Mucosa of stomach (tissue), 1 donor: ENCODE measurements at regions not wholly inside any gene's neighbourhood (a gene's known extent, or its start where the extent isn't known, plus 50 kb on each side); places are given as distances from the start of the nearest gene placed in this dataset.

ENCODE experiments used
- H3K27me3 ChIP-seq: one replicate; pipeline ENCODE4 v1.7.0; 2013; ENCODE audit warnings: mild to moderate bottlenecking, low read length; ENCODE audit not compliant: control insufficient read depth, insufficient read depth
- H3K36me3 ChIP-seq: one replicate; pipeline ENCODE4 v1.7.0; 2013; ENCODE audit warnings: low read length; ENCODE audit not compliant: control insufficient read depth, insufficient read depth
- H3K4me1 ChIP-seq: one replicate; pipeline ENCODE4 v1.7.0; 2013; ENCODE audit warnings: mild to moderate bottlenecking, low read length; ENCODE audit not compliant: control insufficient read depth, insufficient read depth
- H3K4me3 ChIP-seq: one replicate; pipeline ENCODE4 v1.7.0; 2013; ENCODE audit warnings: low read length
- H3K9ac ChIP-seq: one replicate; pipeline ENCODE4 v1.7.0; 2013; ENCODE audit warnings: mild to moderate bottlenecking, low read length, moderate library complexity
- H3K9me3 ChIP-seq: one replicate; pipeline ENCODE4 v1.7.0; 2013; ENCODE audit warnings: mild to moderate bottlenecking, low read length, moderate library complexity; ENCODE audit not compliant: control insufficient read depth
- donor health status: Pancreatic carcinoma.

- Histone ChIP-seq H3K4me1 (no peaks in the 10 kb centered on the region), H3K36me3 (no peaks in the 10 kb centered on the region), H3K9ac (no peak overlapping the region), H3K4me3 (no peak overlapping the region), H3K27me3 (no peaks in the 10 kb centered on the region), H3K9me3 (no peaks in the 10 kb centered on the region)
Measured at GRCh38 chr17:65442250-65442649, 119.2 kb downstream of the AXIN2 start.

- H3K9me3 ChIP-seq: no peaks in the 10 kb centered on the region
- no peaks in the 10 kb centered on the region for H3K4me1 ChIP-seq
- H3K9ac ChIP-seq: no peak overlapping the region
- no peaks in the 10 kb centered on the region for H3K27me3 ChIP-seq
- no peaks in the 10 kb centered on the region for H3K36me3 ChIP-seq
- H3K4me3 ChIP-seq: no peak overlapping the region
Measured at GRCh38 chr17:65441053-65441605, 120.3 kb downstream of the AXIN2 start.

- H3K9me3 ChIP-seq: no peaks in the 10 kb centered on the region
- no peaks in the 10 kb centered on the region for H3K36me3 ChIP-seq
- H3K4me3 ChIP-seq: no peak overlapping the region
- H3K27me3 ChIP-seq: no peaks in the 10 kb centered on the region
- no peaks in the 10 kb centered on the region for H3K4me1 ChIP-seq
- H3K9ac ChIP-seq: no peak overlapping the region
Measured at GRCh38 chr17:65438708-65439294, 122.6 kb downstream of the AXIN2 start.

- Histone ChIP-seq H3K36me3 (no peaks in the 10 kb centered on the region), H3K4me1 (no peaks in the 10 kb centered on the region), H3K9me3 (no peaks in the 10 kb centered on the region), H3K4me3 (no peak overlapping the region), H3K9ac (no peak overlapping the region), H3K27me3 (no peaks in the 10 kb centered on the region)
Measured at GRCh38 chr17:65438173-65438572, 123.3 kb downstream of the AXIN2 start.

GRCh38 chr17:65436871-65437270 is 124.6 kb downstream of the AXIN2 start:
- no peak overlapping the region for H3K9ac ChIP-seq
- H3K4me3 ChIP-seq: no peak overlapping the region
- H3K9me3 ChIP-seq: no peaks in the 10 kb centered on the region
- H3K36me3 ChIP-seq: no peaks in the 10 kb centered on the region
- no peaks in the 10 kb centered on the region for H3K4me1 ChIP-seq
- H3K27me3 ChIP-seq: no peaks in the 10 kb centered on the region

GRCh38 chr17:65434878-65435277 is 126.6 kb downstream of the AXIN2 start:
- H3K4me3 ChIP-seq: no peak overlapping the region
- H3K9ac ChIP-seq: no peak overlapping the region
- no peaks in the 10 kb centered on the region for H3K4me1 ChIP-seq
- H3K27me3 ChIP-seq: no peaks in the 10 kb centered on the region
- no peaks in the 10 kb centered on the region for H3K9me3 ChIP-seq
- H3K36me3 ChIP-seq: no peaks in the 10 kb centered on the region

GRCh38 chr17:65434251-65434650 is 127.2 kb downstream of the AXIN2 start:
- no peaks in the 10 kb centered on the region for H3K4me1 ChIP-seq
- H3K27me3 ChIP-seq: no peaks in the 10 kb centered on the region
- H3K36me3 ChIP-seq: no peaks in the 10 kb centered on the region

GRCh38 chr17:65433592-65433991 is 127.9 kb downstream of the AXIN2 start:
- Histone ChIP-seq H3K9me3 (no peaks in the 10 kb centered on the region), H3K4me3 (no peak overlapping the region)

More at GRCh38 chr17:65434251-65434650, 127.2 kb downstream of the AXIN2 start:
- Histone ChIP-seq H3K9ac (no peak overlapping the region), H3K4me3 (no peak overlapping the region), H3K9me3 (no peaks in the 10 kb centered on the region)

GRCh38 chr17:65433157-65433556 is 128.3 kb downstream of the AXIN2 start:
- Histone ChIP-seq H3K36me3 (no peaks in the 10 kb centered on the region), H3K9ac (no peak overlapping the region), H3K4me1 (no peaks in the 10 kb centered on the region), H3K27me3 (no peaks in the 10 kb centered on the region), H3K4me3 (no peak overlapping the region), H3K9me3 (no peaks in the 10 kb centered on the region)

More at GRCh38 chr17:65433592-65433991, 127.9 kb downstream of the AXIN2 start:
- Histone ChIP-seq H3K4me1 (no peaks in the 10 kb centered on the region), H3K36me3 (no peaks in the 10 kb centered on the region), H3K9ac (no peak overlapping the region), H3K27me3 (no peaks in the 10 kb centered on the region)

GRCh38 chr17:65431116-65431515 is 130.3 kb downstream of the AXIN2 start:
- Histone ChIP-seq H3K36me3 (no peaks in the 10 kb centered on the region), H3K4me3 (no peak overlapping the region), H3K9ac (no peak overlapping the region), H3K9me3 (no peaks in the 10 kb centered on the region), H3K4me1 (no peaks in the 10 kb centered on the region), H3K27me3 (no peaks in the 10 kb centered on the region)

GRCh38 chr17:65430209-65430833 is 131.1 kb downstream of the AXIN2 start:
- Histone ChIP-seq H3K9me3 (no peaks in the 10 kb centered on the region), H3K36me3 (no peaks in the 10 kb centered on the region), H3K9ac (no peak overlapping the region), H3K4me3 (no peak overlapping the region), H3K4me1 (no peaks in the 10 kb centered on the region), H3K27me3 (no peaks in the 10 kb centered on the region)

- H3K36me3 ChIP-seq: no peaks in the 10 kb centered on the region
- H3K9ac ChIP-seq: no peak overlapping the region
- H3K4me3 ChIP-seq: no peak overlapping the region
- no peaks in the 10 kb centered on the region for H3K27me3 ChIP-seq
- H3K4me1 ChIP-seq: no peaks in the 10 kb centered on the region
- no peaks in the 10 kb centered on the region for H3K9me3 ChIP-seq
Measured at GRCh38 chr17:65423346-65424140, 137.9 kb downstream of the AXIN2 start.
